HG02798 (cell line): ENCODE measurements at regions not wholly inside any gene's neighbourhood (a gene's known extent, or its start where the extent isn't known, plus 50 kb on each side); places are given as distances from the start of the nearest gene placed in this dataset.

ENCODE experiments used
- ATAC-seq: cut with Tn5 transposase; IDR thresholded peaks from one replicate; pipeline ENCODE4 v1.9.1; 2021; ENCODE audit warnings: mild to moderate bottlenecking; ENCODE audit not compliant: unreplicated experiment, poor library complexity

GRCh38 chr2:387980-388421 lies 100.1 kb upstream of the ALKAL2 start:
- no peak for ATAC-seq

GRCh38 chr2:386406-387103 lies 98.7 kb upstream of the ALKAL2 start:
- no peak for ATAC-seq

GRCh38 chr2:385785-386184 lies 97.9 kb upstream of the ALKAL2 start:
- ATAC-seq: no peak

- no peak for ATAC-seq
Observed at GRCh38 chr2:385061-385460, 97.2 kb upstream of the ALKAL2 start.

- no peak for ATAC-seq
Observed at GRCh38 chr2:383888-384287, 96.0 kb upstream of the ALKAL2 start.

- ATAC-seq: no peak
Observed at GRCh38 chr2:383178-383577, 95.3 kb upstream of the ALKAL2 start.

GRCh38 chr2:382728-383022 lies 94.8 kb upstream of the ALKAL2 start:
- ATAC-seq: no peak

- no peak for ATAC-seq
Observed at GRCh38 chr2:381941-382727, 94.2 kb upstream of the ALKAL2 start.

- ATAC-seq: no peak
Observed at GRCh38 chr2:381181-381580, 93.3 kb upstream of the ALKAL2 start.

- no peak for ATAC-seq
Observed at GRCh38 chr2:380772-381171, 92.9 kb upstream of the ALKAL2 start.

- no peak for ATAC-seq
Observed at GRCh38 chr2:380221-380620, 92.3 kb upstream of the ALKAL2 start.

- ATAC-seq: no peak
Observed at GRCh38 chr2:379778-380177, 91.9 kb upstream of the ALKAL2 start.

- ATAC-seq: no peak
Observed at GRCh38 chr2:378364-378763, 90.5 kb upstream of the ALKAL2 start.

GRCh38 chr2:377414-377813 lies 89.5 kb upstream of the ALKAL2 start:
- no peak for ATAC-seq

- no peak for ATAC-seq
Observed at GRCh38 chr2:375956-376307, 88.0 kb upstream of the ALKAL2 start.

- no peak for ATAC-seq
Observed at GRCh38 chr2:375270-375955, 87.5 kb upstream of the ALKAL2 start.

- no peak for ATAC-seq
Observed at GRCh38 chr2:368386-368785, 80.5 kb upstream of the ALKAL2 start.

- no peak for ATAC-seq
Observed at GRCh38 chr2:367246-367645, 79.4 kb upstream of the ALKAL2 start.

- ATAC-seq: no peak
Observed at GRCh38 chr2:366706-367105, 78.8 kb upstream of the ALKAL2 start.

GRCh38 chr2:365367-366275 lies 77.7 kb upstream of the ALKAL2 start:
- no peak for ATAC-seq
